Smooth muscle cell (in vitro differentiated cells): ENCODE measurements at regions not wholly inside any gene's neighbourhood (a gene's known extent, or its start where the extent isn't known, plus 50 kb on each side); places are given as distances from the start of the nearest gene placed in this dataset.

Experiments used
- DNase-seq: peaks from one replicate; lab custom pipeline; 2025; ENCODE audit not compliant: unreplicated experiment; lab: John Stamatoyannopoulos, UW
- H2AFZ ChIP-seq: fragments of 200-600 bp; sonication (generic); 2 replicates; pipeline ENCODE4 v1.6.0; 2016; ENCODE audit warnings: antibody characterized with exemption, low read depth, mild to moderate bottlenecking
- H3F3A ChIP-seq: fragments of 200-600 bp; sonication (generic); 2 replicates; pipeline ENCODE4 v1.6.0; 2017; ENCODE audit warnings: antibody characterized with exemption, low read depth
- H3K27ac ChIP-seq: fragments of 200-600 bp; sonication (generic); 2 replicates; pipeline ENCODE4 v1.5.1; 2016; ENCODE audit warnings: low read depth, mild to moderate bottlenecking
- H3K27me3 ChIP-seq: fragments of 200-600 bp; sonication (generic); 2 replicates; pipeline ENCODE4 v1.6.1; 2016; ENCODE audit warnings: low read depth, mild to moderate bottlenecking
- H3K36me3 ChIP-seq: fragments of 200-600 bp; sonication (generic); 2 replicates; pipeline ENCODE4 v1.5.1; 2016; ENCODE audit warnings: low read depth
- H3K4me1 ChIP-seq: fragments of 200-600 bp; sonication (generic); 2 replicates; pipeline ENCODE4 v1.5.1; 2016; ENCODE audit warnings: low read depth
- H3K4me2 ChIP-seq: fragments of 200-600 bp; sonication (generic); 2 replicates; pipeline ENCODE4 v1.6.0; 2016; ENCODE audit warnings: mild to moderate bottlenecking
- H3K4me3 ChIP-seq: fragments of 200-600 bp; sonication (generic); 2 replicates; pipeline ENCODE4 v1.5.1; 2016; ENCODE audit warnings: mild to moderate bottlenecking
- H3K79me2 ChIP-seq: fragments of 200-600 bp; sonication (generic); 2 replicates; pipeline ENCODE4 v1.6.0; 2016; ENCODE audit warnings: low read depth, mild to moderate bottlenecking
- H3K9ac ChIP-seq: fragments of 200-600 bp; sonication (generic); 2 replicates; pipeline ENCODE4 v1.6.0; 2016; ENCODE audit warnings: low read depth
- H3K9me3 ChIP-seq: fragments of 200-600 bp; sonication (generic); replicated peaks from 2 replicates; pipeline ENCODE4 v1.5.1; 2016; ENCODE audit warnings: low read depth
- H4K20me1 ChIP-seq: fragments of 200-600 bp; sonication (generic); 2 replicates; pipeline ENCODE4 v1.6.0; 2016; ENCODE audit warnings: low read depth
- CTCF ChIP-seq: fragments of 200-600 bp; sonication (generic); IDR thresholded peaks from 2 replicates; pipeline ENCODE4 v1.5.1; 2017; ENCODE audit warnings: borderline replicate concordance, mild to moderate bottlenecking, antibody characterized with exemption; ENCODE audit not compliant: insufficient read depth, poor library complexity, severe bottlenecking
- WGBS: methylation state at CpG from one replicate; pipeline ENCODE4 v1.1.7; 2016; ENCODE audit warnings: low lambda C conversion rate; 5-methylcytosine and 5-hydroxymethylcytosine counted together

GRCh38 chr3:94226078-94226477 lies 163.2 kb downstream of the NSUN3 start:
- 48% methylated on average over 4 of the region's 4 CpGs for WGBS
- DNase-seq = no peak
- Histone ChIP-seq H3K4me2 (peak overlapping the region; percentile 45), H2AFZ (peak overlapping the region; percentile 14), H3K27me3 (no peaks in the 10 kb centered on the region), H4K20me1 (no peaks in the 10 kb centered on the region), H3K36me3 (no peaks in the 10 kb centered on the region), H3F3A (no peaks in the 10 kb centered on the region), H3K4me1 (peaks cover 6% of the 10 kb centered on the region), H3K4me3 (no peak overlapping the region), H3K27ac (peak overlapping the region; percentile 83), H3K9ac (peak overlapping the region; percentile 44), H3K9me3 (no peaks in the 10 kb centered on the region), H3K79me2 (no peaks in the 10 kb centered on the region)
- TF ChIP-seq CTCF = no peak

- no peaks in the 10 kb centered on the region for H3F3A ChIP-seq
- no peak for DNase-seq
- H2AFZ ChIP-seq = no peak overlapping the region
- H3K27me3 ChIP-seq = no peaks in the 10 kb centered on the region
- no peaks in the 10 kb centered on the region for H3K4me1 ChIP-seq
- H4K20me1 ChIP-seq = no peaks in the 10 kb centered on the region
- no peak overlapping the region for H3K9ac ChIP-seq
- H3K4me3 ChIP-seq = no peak overlapping the region
- no peak overlapping the region for H3K4me2 ChIP-seq
- no peak overlapping the region for H3K27ac ChIP-seq
- no peak for TF ChIP-seq CTCF
- no peaks in the 10 kb centered on the region for H3K9me3 ChIP-seq
- H3K79me2 ChIP-seq = no peaks in the 10 kb centered on the region
- H3K36me3 ChIP-seq = no peaks in the 10 kb centered on the region
- WGBS = 93% methylated on average over 3 of the region's 3 CpGs
Observed at GRCh38 chr3:94232921-94233320, 170.1 kb downstream of the NSUN3 start.

GRCh38 chr3:94234177-94234788 lies 171.4 kb downstream of the NSUN3 start:
- WGBS = 26% methylated on average over 4 of the region's 4 CpGs
- Histone ChIP-seq H3K27ac (no peak overlapping the region), H3K36me3 (no peaks in the 10 kb centered on the region), H3K4me2 (no peak overlapping the region), H3K4me3 (no peak overlapping the region), H2AFZ (no peak overlapping the region), H3K79me2 (no peaks in the 10 kb centered on the region), H4K20me1 (no peaks in the 10 kb centered on the region), H3F3A (no peaks in the 10 kb centered on the region), H3K27me3 (no peaks in the 10 kb centered on the region), H3K4me1 (no peaks in the 10 kb centered on the region), H3K9ac (no peak overlapping the region), H3K9me3 (no peaks in the 10 kb centered on the region)
- TF ChIP-seq CTCF = peak; percentile 62
- no peak for DNase-seq

- DNase-seq = no peak
- WGBS = 78% methylated on average over 3 of the region's 3 CpGs
- Histone ChIP-seq H3K4me1 (no peaks in the 10 kb centered on the region), H3K36me3 (no peaks in the 10 kb centered on the region), H3K4me2 (no peak overlapping the region), H3K27me3 (no peaks in the 10 kb centered on the region), H3K9me3 (no peaks in the 10 kb centered on the region), H2AFZ (no peak overlapping the region), H4K20me1 (no peaks in the 10 kb centered on the region), H3K9ac (no peak overlapping the region), H3F3A (no peaks in the 10 kb centered on the region), H3K4me3 (no peak overlapping the region), H3K27ac (no peak overlapping the region), H3K79me2 (no peaks in the 10 kb centered on the region)
- no peak for TF ChIP-seq CTCF
Observed at GRCh38 chr3:94241986-94242385, 179.1 kb downstream of the NSUN3 start.
